ENCODE measurements at regions not wholly inside any gene's neighbourhood (a gene's known extent, or its start where the extent isn't known, plus 50 kb on each side); places are given as distances from the start of the nearest gene placed in this dataset.
"Not testable (repeated sequence)": the region's sequence is repeated elsewhere in the genome, so short reads cannot be mapped to it uniquely, and the experiment has no call there.

DNA sequence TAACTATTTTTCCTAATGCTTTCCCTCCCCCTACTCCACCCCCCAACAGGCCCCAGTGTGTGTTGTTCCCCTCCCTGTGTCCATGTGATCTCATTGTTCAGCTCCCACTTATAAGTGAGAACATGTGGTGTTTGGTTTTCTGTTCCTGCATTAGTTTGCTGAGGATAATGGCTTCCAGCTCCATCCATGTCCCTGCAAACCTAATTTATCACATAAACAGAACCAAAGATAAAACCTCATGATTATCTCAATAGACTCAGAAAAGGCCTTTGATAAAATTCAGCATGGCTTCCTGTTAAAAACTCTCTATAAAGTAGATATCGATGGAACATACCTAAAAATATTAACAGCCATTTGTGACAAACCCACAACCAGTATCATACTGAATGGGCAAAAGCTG, 884.1 kb upstream of the AUTS2 start:
- not testable (repeated sequence) for TF ChIP-seq EZH2 (IDR thresholded peaks at IDR 0.05; ENCODE audit: borderline replicate concordance, low read depth, low read length, poor library complexity, severe bottlenecking)
- TF ChIP-seq, protein P1, sequence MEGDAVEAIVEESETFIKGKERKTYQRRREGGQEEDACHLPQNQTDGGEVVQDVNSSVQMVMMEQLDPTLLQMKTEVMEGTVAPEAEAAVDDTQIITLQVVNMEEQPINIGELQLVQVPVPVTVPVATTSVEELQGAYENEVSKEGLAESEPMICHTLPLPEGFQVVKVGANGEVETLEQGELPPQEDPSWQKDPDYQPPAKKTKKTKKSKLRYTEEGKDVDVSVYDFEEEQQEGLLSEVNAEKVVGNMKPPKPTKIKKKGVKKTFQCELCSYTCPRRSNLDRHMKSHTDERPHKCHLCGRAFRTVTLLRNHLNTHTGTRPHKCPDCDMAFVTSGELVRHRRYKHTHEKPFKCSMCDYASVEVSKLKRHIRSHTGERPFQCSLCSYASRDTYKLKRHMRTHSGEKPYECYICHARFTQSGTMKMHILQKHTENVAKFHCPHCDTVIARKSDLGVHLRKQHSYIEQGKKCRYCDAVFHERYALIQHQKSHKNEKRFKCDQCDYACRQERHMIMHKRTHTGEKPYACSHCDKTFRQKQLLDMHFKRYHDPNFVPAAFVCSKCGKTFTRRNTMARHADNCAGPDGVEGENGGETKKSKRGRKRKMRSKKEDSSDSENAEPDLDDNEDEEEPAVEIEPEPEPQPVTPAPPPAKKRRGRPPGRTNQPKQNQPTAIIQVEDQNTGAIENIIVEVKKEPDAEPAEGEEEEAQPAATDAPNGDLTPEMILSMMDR (conservative IDR thresholded peaks at IDR 0.05; ENCODE audit: low read depth, low read length): not testable (repeated sequence)

Data from A673 (cell line).